Right lobe of liver (tissue), 4 donors: ENCODE measurements at regions not wholly inside any gene's neighbourhood (a gene's known extent, or its start where the extent isn't known, plus 50 kb on each side); places are given as distances from the start of the nearest gene placed in this dataset.

Source experiments
- POLR2A ChIP-seq: fragments of 450-650 bp; IDR thresholded peaks from one replicate; pipeline ENCODE4 v1.6.1; 2017; ENCODE audit warnings: antibody characterized with exemption, mild to moderate bottlenecking
- TF ChIP-seq, protein P1 (sequence below), 4 donors: fragments of 200-600 bp in 3 of 4; fragments of 450-650 bp in 1 of 4; IDR thresholded peaks; one replicate each; pipeline versions ENCODE4 v1.5.1 to v1.8.0; 2016 to 2022; ENCODE audit warnings: antibody characterized with exemption in 4 of 4, mild to moderate bottlenecking in 2 of 4
- donor health status: DM: no; HTN: no; CAD: no.
- donor health status: DM: no; HTN: no; CAD: no.
- donor health status: DM: no; HTN: yes; CAD: no.

DNA sequence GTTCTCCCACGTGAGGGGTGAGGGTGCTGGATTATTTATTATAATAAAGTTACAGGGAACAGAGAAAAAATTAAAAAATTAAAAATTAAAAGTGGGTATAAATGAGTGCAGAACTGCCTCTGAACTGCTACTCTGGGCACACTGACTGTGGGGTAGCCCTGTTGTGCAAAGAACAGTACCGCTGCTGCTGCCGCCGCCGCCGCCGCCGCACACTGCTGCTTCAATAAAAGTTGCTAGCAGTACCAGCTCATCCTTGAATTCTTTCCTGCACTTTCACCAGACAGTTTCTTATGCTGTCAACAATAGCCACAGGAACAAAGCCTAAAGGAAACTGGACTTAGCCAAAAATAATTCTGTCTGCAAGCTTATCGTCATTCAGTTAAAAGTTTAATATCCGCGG, 72.1 kb downstream of the GCC1 start:
- TF ChIP-seq, protein P1, sequence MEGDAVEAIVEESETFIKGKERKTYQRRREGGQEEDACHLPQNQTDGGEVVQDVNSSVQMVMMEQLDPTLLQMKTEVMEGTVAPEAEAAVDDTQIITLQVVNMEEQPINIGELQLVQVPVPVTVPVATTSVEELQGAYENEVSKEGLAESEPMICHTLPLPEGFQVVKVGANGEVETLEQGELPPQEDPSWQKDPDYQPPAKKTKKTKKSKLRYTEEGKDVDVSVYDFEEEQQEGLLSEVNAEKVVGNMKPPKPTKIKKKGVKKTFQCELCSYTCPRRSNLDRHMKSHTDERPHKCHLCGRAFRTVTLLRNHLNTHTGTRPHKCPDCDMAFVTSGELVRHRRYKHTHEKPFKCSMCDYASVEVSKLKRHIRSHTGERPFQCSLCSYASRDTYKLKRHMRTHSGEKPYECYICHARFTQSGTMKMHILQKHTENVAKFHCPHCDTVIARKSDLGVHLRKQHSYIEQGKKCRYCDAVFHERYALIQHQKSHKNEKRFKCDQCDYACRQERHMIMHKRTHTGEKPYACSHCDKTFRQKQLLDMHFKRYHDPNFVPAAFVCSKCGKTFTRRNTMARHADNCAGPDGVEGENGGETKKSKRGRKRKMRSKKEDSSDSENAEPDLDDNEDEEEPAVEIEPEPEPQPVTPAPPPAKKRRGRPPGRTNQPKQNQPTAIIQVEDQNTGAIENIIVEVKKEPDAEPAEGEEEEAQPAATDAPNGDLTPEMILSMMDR (IDR thresholded peaks at IDR 0.05) = no peak
- TF ChIP-seq POLR2A = no peak
